ENCODE measurements at regions not wholly inside any gene's neighbourhood (a gene's known extent, or its start where the extent isn't known, plus 50 kb on each side); places are given as distances from the start of the nearest gene placed in this dataset.

DNA sequence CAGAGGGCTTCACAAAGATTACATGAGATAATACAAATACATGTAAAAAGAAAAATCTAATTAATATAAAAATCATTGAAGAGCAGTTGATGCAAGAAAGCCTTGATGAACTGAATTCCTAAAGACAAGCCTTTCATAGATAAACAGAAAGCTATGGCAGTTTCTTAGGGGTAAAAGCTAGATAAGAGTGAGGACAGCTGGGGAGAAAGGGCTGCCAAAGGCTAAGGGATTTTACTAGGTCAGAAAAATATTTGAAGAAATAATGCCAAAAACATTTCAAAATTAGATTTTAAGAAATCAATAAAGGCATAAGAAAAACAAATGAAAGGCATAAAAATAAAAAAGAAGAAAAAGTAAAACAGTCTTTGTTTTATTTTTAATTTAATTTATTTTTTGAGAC, 107.9 kb upstream of the ZNF366 start:
- Histone ChIP-seq H3K4me1 (replicated peaks in 1 of 2; ENCODE audit: control insufficient read depth in 2 of 2, insufficient read depth in 2 of 2, low read length in 2 of 2) (no peaks in the 10 kb centered on the region; a peak in 1 of 5 replicates), H3K4me2 (ENCODE audit: insufficient read depth, low read length) (no peak overlapping the region), H3K27ac (ENCODE audit: extremely low read depth, low read depth, low read length) (no peak overlapping the region), H3K4me3 (no peak overlapping the region), H3K9me1 (ENCODE audit: control insufficient read depth, insufficient read depth, low read length) (no peaks in the 10 kb centered on the region), H4K20me1 (replicated peaks; ENCODE audit: control insufficient read depth, insufficient read depth, low read length) (no peaks in the 10 kb centered on the region), H3K9me3 (replicated peaks; ENCODE audit: control insufficient read depth, insufficient read depth, low read depth, low read length) (no peaks in the 10 kb centered on the region), H3K9ac (ENCODE audit: insufficient read depth in 1 of 2, low read depth in 2 of 2, low read length in 2 of 2) (no peak overlapping the region), H2AFZ (ENCODE audit: low read depth, low read length) (no peak overlapping the region), H3K79me2 (ENCODE audit: control insufficient read depth, insufficient read depth, low read length) (no peaks in the 10 kb centered on the region), H3K27me3 (ENCODE audit: control insufficient read depth in 2 of 2, insufficient read depth in 2 of 2, low read length in 2 of 2) (no peaks in the 10 kb centered on the region), H3K36me3 (ENCODE audit: control insufficient read depth, insufficient read depth, low read length) (no peaks in the 10 kb centered on the region)
- CTCF ChIA-PET (ENCODE audit: low intra/inter-chr PET ratio), result no interaction called here
- no TSS peak for BruUV-seq (replicated peaks)
- in situ Hi-C loops (cut with MboI), result no loop called here
- intact Hi-C loops (cut with micrococcal nuclease), result no loop called here
- DNase-seq (ENCODE audit: extremely low read depth in 1 of 4, low spot score in 3 of 4), result no peak
- POLR2A ChIA-PET, result no interaction called here
- TF ChIP-seq MYBL2 (IDR thresholded peaks at IDR 0.05; ENCODE audit: low read depth) (no peak), MYBL2 (CRISPR knock-in tag; IDR thresholded peaks at IDR 0.05; ENCODE audit: borderline replicate concordance) (no peak), ZEB2 (IDR thresholded peaks at IDR 0.05) (no peak), ARNT (IDR thresholded peaks at IDR 0.05) (no peak)
- FAIRE-seq, result no peak
- ATAC-seq, result no peak

- Histone ChIP-seq H3K9me3 (replicated peaks; ENCODE audit: control insufficient read depth, insufficient read depth, low read depth, low read length) (no peaks in the 10 kb centered on the region), H3K79me2 (ENCODE audit: control insufficient read depth, insufficient read depth, low read length) (no peaks in the 10 kb centered on the region), H3K4me3 (no peak overlapping the region), H2AFZ (ENCODE audit: low read depth, low read length) (no peak overlapping the region), H3K9me1 (ENCODE audit: control insufficient read depth, insufficient read depth, low read length) (no peaks in the 10 kb centered on the region), H3K36me3 (ENCODE audit: control insufficient read depth, insufficient read depth, low read length) (no peaks in the 10 kb centered on the region), H3K27me3 (ENCODE audit: control insufficient read depth in 2 of 2, insufficient read depth in 2 of 2, low read length in 2 of 2) (no peaks in the 10 kb centered on the region), H3K4me1 (replicated peaks in 1 of 2; ENCODE audit: control insufficient read depth in 2 of 2, insufficient read depth in 2 of 2, low read length in 2 of 2) (no peaks in the 10 kb centered on the region), H3K27ac (ENCODE audit: extremely low read depth, low read depth, low read length) (no peak overlapping the region), H3K4me2 (ENCODE audit: insufficient read depth, low read length) (no peak overlapping the region), H4K20me1 (replicated peaks; ENCODE audit: control insufficient read depth, insufficient read depth, low read length) (no peaks in the 10 kb centered on the region), H3K9ac (ENCODE audit: insufficient read depth in 1 of 2, low read depth in 2 of 2, low read length in 2 of 2) (no peak overlapping the region)
- ATAC-seq (no peak), FAIRE-seq (no peak), DNase-seq (ENCODE audit: extremely low read depth in 1 of 4, low spot score in 3 of 4) (no peak)
- 32% methylated on average over 2 of the region's 2 CpGs for WGBS (ENCODE audit: insufficient coverage, low coverage, missing lambda C conversion rate)
- ChIA-PET POLR2A (no interaction called here), CTCF (ENCODE audit: low intra/inter-chr PET ratio) (no interaction called here)
- no TSS peak for BruUV-seq (replicated peaks)
- in situ Hi-C loops (cut with MboI) (no loop called here), intact Hi-C loops (cut with micrococcal nuclease) (no loop called here)
- TF ChIP-seq STAT5B (CRISPR knock-in tag; IDR thresholded peaks at IDR 0.05), result no peak
- no peak for TF ChIP-seq SOX6 (IDR thresholded peaks at IDR 0.05)
- no peak for TF ChIP-seq CBX8 (IDR thresholded peaks at IDR 0.05; ENCODE audit: borderline replicate concordance, extremely low read depth, low read depth, low read length, poor library complexity, severe bottlenecking)
- no peak for TF ChIP-seq ESRRA (IDR thresholded peaks at IDR 0.05; ENCODE audit: borderline replicate concordance, low read depth)
- no peak for TF ChIP-seq MCM5 (IDR thresholded peaks at IDR 0.05; ENCODE audit: low read depth)
- no peak for TF ChIP-seq TAF7 (tag; IDR thresholded peaks at IDR 0.05)
- no peak for TF ChIP-seq ARID3A (IDR thresholded peaks at IDR 0.05; ENCODE audit: borderline replicate concordance, low read depth, low read length)
- TF ChIP-seq ZNF24 (IDR thresholded peaks at IDR 0.05), result no peak
- TF ChIP-seq, protein P1, sequence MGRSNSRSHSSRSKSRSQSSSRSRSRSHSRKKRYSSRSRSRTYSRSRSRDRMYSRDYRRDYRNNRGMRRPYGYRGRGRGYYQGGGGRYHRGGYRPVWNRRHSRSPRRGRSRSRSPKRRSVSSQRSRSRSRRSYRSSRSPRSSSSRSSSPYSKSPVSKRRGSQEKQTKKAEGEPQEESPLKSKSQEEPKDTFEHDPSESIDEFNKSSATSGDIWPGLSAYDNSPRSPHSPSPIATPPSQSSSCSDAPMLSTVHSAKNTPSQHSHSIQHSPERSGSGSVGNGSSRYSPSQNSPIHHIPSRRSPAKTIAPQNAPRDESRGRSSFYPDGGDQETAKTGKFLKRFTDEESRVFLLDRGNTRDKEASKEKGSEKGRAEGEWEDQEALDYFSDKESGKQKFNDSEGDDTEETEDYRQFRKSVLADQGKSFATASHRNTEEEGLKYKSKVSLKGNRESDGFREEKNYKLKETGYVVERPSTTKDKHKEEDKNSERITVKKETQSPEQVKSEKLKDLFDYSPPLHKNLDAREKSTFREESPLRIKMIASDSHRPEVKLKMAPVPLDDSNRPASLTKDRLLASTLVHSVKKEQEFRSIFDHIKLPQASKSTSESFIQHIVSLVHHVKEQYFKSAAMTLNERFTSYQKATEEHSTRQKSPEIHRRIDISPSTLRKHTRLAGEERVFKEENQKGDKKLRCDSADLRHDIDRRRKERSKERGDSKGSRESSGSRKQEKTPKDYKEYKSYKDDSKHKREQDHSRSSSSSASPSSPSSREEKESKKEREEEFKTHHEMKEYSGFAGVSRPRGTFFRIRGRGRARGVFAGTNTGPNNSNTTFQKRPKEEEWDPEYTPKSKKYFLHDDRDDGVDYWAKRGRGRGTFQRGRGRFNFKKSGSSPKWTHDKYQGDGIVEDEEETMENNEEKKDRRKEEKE (IDR thresholded peaks at IDR 0.05; ENCODE audit: borderline replicate concordance in 1 of 2, control insufficient read depth in 1 of 2, low read depth in 2 of 2, low read length in 1 of 2), result no peak
- no peak for TF ChIP-seq ZBTB7A (IDR thresholded peaks at IDR 0.05; ENCODE audit: borderline replicate concordance, control insufficient read depth, low read depth, low read length)
These were observed 106.3 kb upstream of the ZNF366 start for GRCh38 chr5:72613515-72613914.
